PC-9 (cell line): ENCODE measurements at regions not wholly inside any gene's neighbourhood (a gene's known extent, or its start where the extent isn't known, plus 50 kb on each side); places are given as distances from the start of the nearest gene placed in this dataset.

Source experiments
- BruUV-seq: library from RNA; stranded (reverse); fragments of 400-500 nt; replicated peaks from 2 replicates; lab custom pipeline; 2021; lab: Mats Ljungman, UMichigan
- CTCF ChIA-PET: fragments of 300-600 bp; sonication (Branson Sonifier 250); formaldehyde crosslinking; loops from one replicate; lab custom pipeline; 2022; ENCODE audit warnings: antibody characterized with exemption; lab: Charles Lee
- POLR2A ChIA-PET: fragments of 300-600 bp; sonication (Branson Sonifier 250); formaldehyde crosslinking; loops from one replicate; lab custom pipeline; 2022; ENCODE audit warnings: antibody characterized with exemption; ENCODE audit not compliant: unreplicated experiment; lab: Charles Lee
- DNase-seq, 2 experiments: peaks; one replicate each; pipeline versions ENCODE4 v3.0.0 to v3.0.0-alpha.2; 2015 to 2022; ENCODE audit warnings: mixed read lengths in 1 of 2
- H2AFZ ChIP-seq: fragments of 200-600 bp; sonication (generic); 2 replicates; pipeline ENCODE4 v1.8.1; 2017; ENCODE audit warnings: antibody characterized with exemption
- H3F3A ChIP-seq: fragments of 200-600 bp; sonication (generic); 2 replicates; pipeline ENCODE4 v1.8.1; 2017; ENCODE audit warnings: antibody characterized with exemption, mild to moderate bottlenecking, low read depth; ENCODE audit not compliant: insufficient read depth
- H3K27ac ChIP-seq: fragments of 200-600 bp; sonication (generic); 2 replicates; pipeline ENCODE4 v1.6.1; 2016; ENCODE audit warnings: mixed run types
- H3K27me3 ChIP-seq: fragments of 200-600 bp; sonication (generic); 2 replicates; pipeline ENCODE4 v1.6.1; 2016; ENCODE audit warnings: low read depth, mixed run types; ENCODE audit not compliant: insufficient read depth
- H3K36me3 ChIP-seq: fragments of 200-600 bp; sonication (generic); 2 replicates; pipeline ENCODE4 v1.6.1; 2016; ENCODE audit warnings: low read depth, mixed run types
- H3K4me1 ChIP-seq: fragments of 200-600 bp; sonication (generic); replicated peaks from 2 replicates; pipeline ENCODE4 v1.6.1; 2016; ENCODE audit warnings: mixed run types; ENCODE audit not compliant: insufficient read depth
- H3K4me2 ChIP-seq: fragments of 200-600 bp; sonication (generic); 2 replicates; pipeline ENCODE4 v1.6.1; 2017; ENCODE audit warnings: mixed run types
- H3K4me3 ChIP-seq: fragments of 200-600 bp; sonication (generic); 2 replicates; pipeline ENCODE4 v1.6.1; 2016; ENCODE audit warnings: mixed run types
- H3K79me2 ChIP-seq: fragments of 200-600 bp; sonication (generic); 2 replicates; pipeline ENCODE4 v1.6.1; 2017; ENCODE audit warnings: low read depth, mixed run types
- H3K9me2 ChIP-seq: fragments of 200-600 bp; sonication (generic); 2 replicates; pipeline ENCODE4 v1.8.1; 2017; ENCODE audit warnings: mild to moderate bottlenecking; ENCODE audit not compliant: insufficient read depth
- H3K9me3 ChIP-seq: fragments of 200-600 bp; sonication (generic); 2 replicates; pipeline ENCODE4 v1.8.1; 2016; ENCODE audit warnings: low read depth; ENCODE audit not compliant: insufficient read depth
- H4K20me1 ChIP-seq: fragments of 200-600 bp; sonication (generic); 2 replicates; pipeline ENCODE4 v1.8.1; 2017; ENCODE audit not compliant: insufficient read depth
- EZH2 ChIP-seq: fragments of 200-600 bp; sonication (generic); IDR thresholded peaks from 2 replicates; pipeline ENCODE4 v1.8.0; 2017; ENCODE audit warnings: antibody characterized with exemption, low read depth
- intact Hi-C: fragments of 100-400 bp; cut with micrococcal nuclease; formaldehyde crosslinking; loops from one replicate; pipeline ENCODE4 v1.10.0; 2022; ENCODE audit not compliant: unreplicated experiment
- TF ChIP-seq, protein P1 (sequence below): fragments of 200-600 bp; sonication (generic); conservative IDR thresholded peaks from 2 replicates; pipeline ENCODE4 v1.6.1; 2017; ENCODE audit warnings: mixed run types, antibody characterized with exemption, mild to moderate bottlenecking, moderate library complexity

GRCh38 chr1:174077749-174078490, 55.8 kb upstream of the RC3H1 start:
- Histone ChIP-seq H3K27me3 (no peaks in the 10 kb centered on the region), H3K9me2 (no peaks in the 10 kb centered on the region), H3K4me2 (no peak overlapping the region), H3K79me2 (no peaks in the 10 kb centered on the region), H3K27ac (no peak overlapping the region), H3F3A (0 out of 2 replicates have a peak, but pooled peaks cover 4% of the 10 kb centered on the region), H3K9me3 (no peaks in the 10 kb centered on the region), H3K4me1 (peaks cover 8% of the 10 kb centered on the region; the same call in 1 of the 2 replicates), H3K36me3 (no peaks in the 10 kb centered on the region), H4K20me1 (no peaks in the 10 kb centered on the region), H3K4me3 (no peak overlapping the region), H2AFZ (no peak overlapping the region)
- no peak for DNase-seq
- intact Hi-C loops: loop anchor here (10.0 kb wide), 2 partner anchors 213 to 1333 kb away; partner anchors contain the start of genes GAS5 and ZBTB37
- no peak for TF ChIP-seq EZH2
- TF ChIP-seq, protein P1, sequence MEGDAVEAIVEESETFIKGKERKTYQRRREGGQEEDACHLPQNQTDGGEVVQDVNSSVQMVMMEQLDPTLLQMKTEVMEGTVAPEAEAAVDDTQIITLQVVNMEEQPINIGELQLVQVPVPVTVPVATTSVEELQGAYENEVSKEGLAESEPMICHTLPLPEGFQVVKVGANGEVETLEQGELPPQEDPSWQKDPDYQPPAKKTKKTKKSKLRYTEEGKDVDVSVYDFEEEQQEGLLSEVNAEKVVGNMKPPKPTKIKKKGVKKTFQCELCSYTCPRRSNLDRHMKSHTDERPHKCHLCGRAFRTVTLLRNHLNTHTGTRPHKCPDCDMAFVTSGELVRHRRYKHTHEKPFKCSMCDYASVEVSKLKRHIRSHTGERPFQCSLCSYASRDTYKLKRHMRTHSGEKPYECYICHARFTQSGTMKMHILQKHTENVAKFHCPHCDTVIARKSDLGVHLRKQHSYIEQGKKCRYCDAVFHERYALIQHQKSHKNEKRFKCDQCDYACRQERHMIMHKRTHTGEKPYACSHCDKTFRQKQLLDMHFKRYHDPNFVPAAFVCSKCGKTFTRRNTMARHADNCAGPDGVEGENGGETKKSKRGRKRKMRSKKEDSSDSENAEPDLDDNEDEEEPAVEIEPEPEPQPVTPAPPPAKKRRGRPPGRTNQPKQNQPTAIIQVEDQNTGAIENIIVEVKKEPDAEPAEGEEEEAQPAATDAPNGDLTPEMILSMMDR: no peak
- ChIA-PET CTCF (interaction anchor here (0.6 kb wide), 1 partner anchor 1175 kb away, joined by 3 read pairs; no protein-coding TSS in a partner anchor), POLR2A (no interaction called here)
- BruUV-seq: no TSS peak

DNA sequence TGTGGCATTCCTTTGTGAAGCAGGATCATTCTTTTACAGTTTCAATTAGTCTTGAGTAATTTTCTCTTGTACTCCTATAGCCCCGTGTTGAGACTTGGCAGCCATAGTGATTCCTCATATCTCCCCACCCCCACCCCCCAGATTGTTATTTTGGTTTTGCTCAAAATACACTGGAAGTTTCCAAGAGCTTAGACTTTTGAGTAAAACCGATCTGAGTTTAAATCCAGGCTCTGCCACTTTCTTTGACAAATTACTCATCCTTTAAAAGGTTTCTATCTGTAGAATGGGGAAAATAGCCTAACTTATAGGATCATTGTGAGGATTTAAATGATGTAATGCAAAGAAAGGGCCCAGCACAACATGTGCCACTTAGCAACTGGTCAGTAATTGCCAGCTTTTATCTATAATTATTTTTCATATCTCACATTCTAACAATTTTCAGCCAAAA, 53.1 kb upstream of the RC3H1 start:
- H2AFZ ChIP-seq: no peak overlapping the region; the same call in 1 of the 2 replicates
- H4K20me1 ChIP-seq: no peaks in the 10 kb centered on the region
- H3K9me2 ChIP-seq: no peaks in the 10 kb centered on the region
- DNase-seq: no peak
- ChIA-PET CTCF (no interaction called here), POLR2A (no interaction called here)
- H3K27ac ChIP-seq: no peak overlapping the region
- no peaks in the 10 kb centered on the region for H3K9me3 ChIP-seq
- BruUV-seq: no TSS peak
- intact Hi-C loops: loop anchor here (1.0 to 10.0 kb wide), 4 partner anchors 53 to 1330 kb away; partner anchors contain the start of genes GAS5, RC3H1 and ZBTB37
- TF ChIP-seq, protein P1: no peak
- TF ChIP-seq EZH2: no peak
- H3K36me3 ChIP-seq: no peaks in the 10 kb centered on the region
- H3F3A ChIP-seq: 0 out of 2 replicates have a peak, but pooled peaks cover 4% of the 10 kb centered on the region
- H3K4me2 ChIP-seq: no peak overlapping the region
- H3K79me2 ChIP-seq: no peaks in the 10 kb centered on the region
- H3K4me1 ChIP-seq: peaks cover 2% of the 10 kb centered on the region; the same call in 1 of the 2 replicates
- H3K27me3 ChIP-seq: no peaks in the 10 kb centered on the region
- no peak overlapping the region for H3K4me3 ChIP-seq

DNA sequence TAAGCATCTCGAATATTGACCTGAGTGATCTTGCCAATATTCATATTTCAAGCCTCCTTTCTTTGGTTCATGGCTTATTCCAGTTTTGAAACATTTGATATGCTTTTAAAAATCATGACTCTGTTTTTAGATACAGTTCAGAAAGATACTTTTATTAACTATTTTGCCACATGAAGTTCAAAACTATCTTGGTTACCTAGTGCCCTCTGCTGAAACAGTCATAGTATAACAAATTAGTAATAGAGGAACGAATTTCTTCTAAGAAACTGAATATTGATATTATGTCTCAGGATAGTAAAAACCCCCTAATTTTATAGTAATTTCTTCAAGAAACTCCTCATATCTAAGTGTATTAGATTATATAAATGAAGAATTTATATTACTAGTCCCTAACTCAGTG, 52.6 kb upstream of the RC3H1 start:
- peak in 1 of 2 experiments; percentile 38 for DNase-seq
- Histone ChIP-seq H3K27ac (no peak overlapping the region), H3K4me1 (no peaks in the 10 kb centered on the region), H2AFZ (no peak overlapping the region), H3K4me2 (no peak overlapping the region), H3K4me3 (no peak overlapping the region), H3F3A (0 out of 2 replicates have a peak, but pooled peaks cover 4% of the 10 kb centered on the region), H3K36me3 (no peaks in the 10 kb centered on the region), H3K27me3 (no peaks in the 10 kb centered on the region), H3K79me2 (no peaks in the 10 kb centered on the region), H3K9me2 (no peaks in the 10 kb centered on the region), H3K9me3 (no peaks in the 10 kb centered on the region), H4K20me1 (no peaks in the 10 kb centered on the region)
- CTCF ChIA-PET: no interaction called here
- intact Hi-C loops: loop anchor here (1.0 to 10.0 kb wide), 5 partner anchors 52 to 1330 kb away; partner anchors contain the start of genes GAS5, RC3H1 and ZBTB37
- TF ChIP-seq, protein P1: peak; percentile 73
- TF ChIP-seq EZH2: no peak
- BruUV-seq: no TSS peak
- POLR2A ChIA-PET: interaction anchor here (0.6 kb wide), 1 partner anchor 316 kb away, joined by 7 read pairs; no protein-coding TSS in a partner anchor
